WTC11 (cell line): ENCODE measurements at regions not wholly inside any gene's neighbourhood (a gene's known extent, or its start where the extent isn't known, plus 50 kb on each side); places are given as distances from the start of the nearest gene placed in this dataset.
"Not testable (repeated sequence)": the region's sequence is repeated elsewhere in the genome, so short reads cannot be mapped to it uniquely, and the experiment has no call there.

Experiments used
- ATAC-seq: fragments of 200-7000 bp; cut with Tn5 transposase; 2 replicates; pipeline ENCODE4 v1.10.0; 2021; ENCODE audit warnings: mild to moderate bottlenecking, moderate library complexity
- CTCF ChIA-PET: fragments of 300-600 bp; sonication (Branson Sonifier 250); formaldehyde crosslinking; loops from one replicate; lab custom pipeline; 2021; ENCODE audit warnings: antibody characterized with exemption; lab: Charles Lee
- POLR2A ChIA-PET: fragments of 350-600 bp; sonication (Branson Sonifier 250); formaldehyde crosslinking; loops from one replicate; lab custom pipeline; 2021; ENCODE audit warnings: antibody characterized with exemption; lab: Charles Lee
- DNase-seq: peaks from one replicate; pipeline ENCODE4 v3.0.0; 2021; ENCODE audit warnings: low spot score
- H3K27ac Mint-ChIP-seq: 2 replicates; pipeline ENCODE4 v1.8.0; 2021; ENCODE audit warnings: mixed read lengths
- H3K27me3 Mint-ChIP-seq: 2 replicates; pipeline ENCODE4 v1.8.0; 2021; ENCODE audit warnings: low read depth, mild to moderate bottlenecking, moderate library complexity, mixed read lengths
- H3K36me3 Mint-ChIP-seq: 2 replicates; pipeline ENCODE4 v1.8.0; 2021; ENCODE audit warnings: mixed read lengths
- H3K4me1 Mint-ChIP-seq: 2 replicates; pipeline ENCODE4 v1.8.0; 2022; ENCODE audit warnings: mixed read lengths
- H3K4me3 Mint-ChIP-seq: 2 replicates; pipeline ENCODE4 v1.8.0; 2021; ENCODE audit warnings: mild to moderate bottlenecking, moderate library complexity, mixed read lengths
- H3K9me3 Mint-ChIP-seq: 2 replicates; pipeline ENCODE4 v1.8.0; 2021; ENCODE audit warnings: mixed read lengths
- FOXJ3 ChIP-seq: sonication (generic); formaldehyde crosslinking; IDR thresholded peaks from 2 replicates; pipeline ENCODE4 v1.9.0; 2021; ENCODE audit warnings: missing genetic modification reagents, mild to moderate bottlenecking, borderline replicate concordance
- FOXP1 ChIP-seq: sonication (generic); formaldehyde crosslinking; IDR thresholded peaks from 2 replicates; pipeline ENCODE4 v1.8.0; 2022; ENCODE audit warnings: missing genetic modification reagents, mild to moderate bottlenecking, moderate library complexity, borderline replicate concordance
- GRHL2 ChIP-seq: fragments of 250-450 bp; sonication (Bioruptor Pico); IDR thresholded peaks from 2 replicates; pipeline ENCODE4 v1.8.0; 2022; ENCODE audit warnings: mild to moderate bottlenecking, moderate library complexity; ENCODE audit not compliant: insufficient replicate concordance, severe bottlenecking
- HMGA2 ChIP-seq: fragments of 250-450 bp; sonication (Bioruptor Pico); IDR thresholded peaks from 2 replicates; pipeline ENCODE4 v1.4.0; 2021; ENCODE audit warnings: mild to moderate bottlenecking, moderate library complexity
- JAZF1 ChIP-seq: fragments of 250-450 bp; sonication (Bioruptor Pico); IDR thresholded peaks from 2 replicates; pipeline ENCODE4 v1.9.0; 2021; ENCODE audit warnings: moderate library complexity, mild to moderate bottlenecking, inconsistent platforms
- MXD4 ChIP-seq: fragments of 250-450 bp; sonication (Bioruptor Pico); IDR thresholded peaks from 2 replicates; pipeline ENCODE4 v1.8.0; 2021; ENCODE audit warnings: mild to moderate bottlenecking, moderate library complexity, borderline replicate concordance
- MYBL2 ChIP-seq: sonication (generic); formaldehyde crosslinking; IDR thresholded peaks from 2 replicates; pipeline ENCODE4 v1.8.1; 2023; ENCODE audit warnings: mild to moderate bottlenecking, moderate library complexity, missing genetic modification reagents
- NFYB ChIP-seq: sonication (generic); formaldehyde crosslinking; conservative IDR thresholded peaks from 2 replicates; pipeline ENCODE4 v1.8.0; 2022; ENCODE audit warnings: low read depth, missing genetic modification reagents
- TP53 ChIP-seq: sonication (generic); formaldehyde crosslinking; IDR thresholded peaks from 2 replicates; pipeline ENCODE4 v1.8.1; 2023; ENCODE audit warnings: mild to moderate bottlenecking, missing genetic modification reagents
- ZNF232 ChIP-seq: sonication (generic); formaldehyde crosslinking; IDR thresholded peaks from 2 replicates; pipeline ENCODE4 v1.8.0; 2022; ENCODE audit warnings: mild to moderate bottlenecking, missing genetic modification reagents
- ZNF396 ChIP-seq: fragments of 250-450 bp; sonication (Bioruptor Pico); IDR thresholded peaks from 2 replicates; pipeline ENCODE4 v1.8.0; 2021; ENCODE audit warnings: mild to moderate bottlenecking, moderate library complexity, borderline replicate concordance
- TF ChIP-seq, protein P1 (sequence below): sonication (generic); formaldehyde crosslinking; IDR thresholded peaks from 2 replicates; pipeline ENCODE4 v1.8.0; 2022; ENCODE audit warnings: mild to moderate bottlenecking, missing genetic modification reagents
- TF ChIP-seq, protein P2 (sequence below): sonication (generic); formaldehyde crosslinking; IDR thresholded peaks from 2 replicates; pipeline ENCODE4 v1.8.0; 2022; ENCODE audit warnings: mild to moderate bottlenecking, missing genetic modification reagents
- TF ChIP-seq, protein P3 (sequence below): sonication (generic); formaldehyde crosslinking; IDR thresholded peaks from 2 replicates; pipeline ENCODE4 v1.8.0; 2022; ENCODE audit warnings: missing genetic modification reagents
- TF ChIP-seq, protein P4 (sequence below): sonication (generic); formaldehyde crosslinking; IDR thresholded peaks from 2 replicates; pipeline ENCODE4 v1.8.0; 2022; ENCODE audit warnings: mild to moderate bottlenecking, missing genetic modification reagents
- TF ChIP-seq, protein P5 (sequence below): sonication (generic); formaldehyde crosslinking; IDR thresholded peaks from 2 replicates; pipeline ENCODE4 v1.8.1; 2023; ENCODE audit warnings: mild to moderate bottlenecking, missing genetic modification reagents
- TF ChIP-seq, protein P6 (sequence below): sonication (generic); formaldehyde crosslinking; IDR thresholded peaks from 2 replicates; pipeline ENCODE4 v1.8.1; 2023; ENCODE audit warnings: mild to moderate bottlenecking, moderate library complexity, missing genetic modification reagents

DNA sequence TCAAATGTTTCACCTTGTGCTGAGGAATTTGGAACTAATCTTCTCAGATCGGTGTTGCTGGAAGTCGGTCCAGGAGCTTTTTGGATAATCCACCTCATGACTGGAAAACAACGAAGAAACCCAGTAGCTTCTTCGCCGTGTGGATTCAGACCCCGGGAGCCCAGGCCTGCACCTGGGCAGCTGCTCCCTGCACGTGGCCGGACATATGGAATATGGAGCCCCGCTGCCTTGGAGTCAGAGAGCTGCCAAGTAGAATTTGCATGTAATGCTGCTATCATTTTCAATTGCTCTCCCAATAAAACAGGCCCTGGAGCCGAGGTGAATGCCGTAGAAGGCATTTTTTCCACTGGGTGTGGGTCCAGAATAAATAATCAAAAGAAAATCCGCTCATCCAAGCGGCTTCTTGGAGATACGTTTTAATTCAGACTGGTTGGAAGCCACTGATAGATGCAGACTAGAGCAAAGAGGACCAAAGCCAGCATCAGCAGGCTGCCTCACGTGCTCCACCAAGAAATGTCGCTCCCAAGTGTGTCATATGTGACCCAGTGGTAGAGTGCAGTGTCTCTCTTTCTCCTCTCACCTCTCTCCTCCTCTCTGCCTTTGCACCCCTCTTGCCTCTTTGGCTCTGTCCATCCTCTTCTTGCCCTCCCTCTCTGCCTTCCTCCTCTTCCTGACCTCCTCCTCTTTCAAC is 115.3 kb downstream of the ZNF664 start (continued):
- no peak for TF ChIP-seq FOXJ3 (CRISPR knock-in tag)

DNA sequence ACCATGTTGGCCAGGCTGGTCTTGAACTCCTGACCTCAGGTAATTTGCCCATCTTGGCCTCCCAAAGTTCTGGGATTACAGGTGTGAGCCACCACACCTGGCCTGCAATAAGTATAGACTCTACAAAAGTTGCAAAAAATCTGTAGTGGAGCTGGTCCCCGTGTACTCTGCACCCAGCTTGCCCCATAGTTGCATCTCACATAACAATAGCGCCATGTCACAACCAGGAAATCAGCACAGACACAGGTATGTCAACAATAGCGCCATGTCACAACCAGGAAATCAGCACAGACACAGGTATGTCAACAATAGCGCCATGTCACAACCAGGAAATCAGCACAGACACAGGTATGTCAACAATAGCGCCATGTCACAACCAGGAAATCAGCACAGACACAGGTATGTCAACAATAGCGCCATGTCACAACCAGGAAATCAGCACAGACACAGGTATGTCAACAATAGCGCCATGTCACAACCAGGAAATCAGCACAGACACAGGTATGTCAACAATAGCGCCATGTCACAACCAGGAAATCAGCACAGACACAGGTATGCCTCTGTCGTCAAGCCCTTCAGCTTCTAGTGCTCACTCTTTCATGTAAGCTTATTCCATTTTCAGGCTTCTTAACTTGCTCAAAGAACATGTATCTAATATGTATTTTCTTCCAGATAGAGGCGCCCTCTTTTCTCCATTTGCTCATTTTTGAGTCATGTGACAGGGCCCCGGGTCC is 116.3 kb downstream of the ZNF664 start:
- H3K9me3 Mint-ChIP-seq, POLR2A ChIA-PET, H3K4me3 Mint-ChIP-seq, H3K27me3 Mint-ChIP-seq, H3K27ac Mint-ChIP-seq, DNase-seq, ATAC-seq, H3K36me3 Mint-ChIP-seq: not testable (repeated sequence)
- peaks cover 22% of the 10 kb centered on the region for H3K4me1 Mint-ChIP-seq
- CTCF ChIA-PET = interaction anchor here (1.8 kb wide), 1 partner anchor 36 kb away, joined by 5 read pairs; no protein-coding TSS in a partner anchor

DNA sequence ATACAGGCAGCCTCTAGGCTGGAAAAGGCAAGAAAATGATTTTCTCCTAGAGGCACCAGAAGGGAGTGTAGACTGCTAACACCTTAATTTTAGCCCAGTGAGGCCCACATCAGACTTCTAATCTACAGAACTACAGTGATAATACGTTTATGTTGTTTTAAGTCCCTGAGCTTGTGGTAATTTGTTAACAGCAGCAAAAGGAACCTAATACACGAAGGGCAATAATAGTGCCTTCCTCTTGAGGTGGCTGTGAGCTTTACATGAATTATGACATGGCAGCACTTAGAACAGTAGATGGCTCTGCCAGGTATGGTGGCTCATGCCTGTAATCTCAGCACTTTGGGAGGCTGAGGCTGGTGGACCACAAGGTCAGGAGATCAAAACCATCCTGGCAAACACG is 118.8 kb downstream of the ZNF664 start:
- H3K4me3 Mint-ChIP-seq = no peak overlapping the region
- POLR2A ChIA-PET = no interaction called here
- ATAC-seq = no peak
- H3K27me3 Mint-ChIP-seq = peaks cover 6% of the 10 kb centered on the region
- DNase-seq = no peak
- H3K4me1 Mint-ChIP-seq = peaks cover 14% of the 10 kb centered on the region
- CTCF ChIA-PET = interaction anchor here (0.6 kb wide), 1 partner anchor 298 kb away, joined by 3 read pairs; no protein-coding TSS in a partner anchor
- peaks cover 2% of the 10 kb centered on the region for H3K36me3 Mint-ChIP-seq
- peaks cover 7% of the 10 kb centered on the region for H3K9me3 Mint-ChIP-seq
- TF ChIP-seq GRHL2 (CRISPR knock-in tag) (no peak), HMGA2 (CRISPR knock-in tag) (no peak), NFYB (CRISPR knock-in tag) (no peak), FOXP1 (CRISPR knock-in tag) (no peak)
- TF ChIP-seq, protein P1, sequence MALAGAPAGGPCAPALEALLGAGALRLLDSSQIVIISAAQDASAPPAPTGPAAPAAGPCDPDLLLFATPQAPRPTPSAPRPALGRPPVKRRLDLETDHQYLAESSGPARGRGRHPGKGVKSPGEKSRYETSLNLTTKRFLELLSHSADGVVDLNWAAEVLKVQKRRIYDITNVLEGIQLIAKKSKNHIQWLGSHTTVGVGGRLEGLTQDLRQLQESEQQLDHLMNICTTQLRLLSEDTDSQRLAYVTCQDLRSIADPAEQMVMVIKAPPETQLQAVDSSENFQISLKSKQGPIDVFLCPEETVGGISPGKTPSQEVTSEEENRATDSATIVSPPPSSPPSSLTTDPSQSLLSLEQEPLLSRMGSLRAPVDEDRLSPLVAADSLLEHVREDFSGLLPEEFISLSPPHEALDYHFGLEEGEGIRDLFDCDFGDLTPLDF = no peak
- H3K27ac Mint-ChIP-seq = no peak overlapping the region

DNA sequence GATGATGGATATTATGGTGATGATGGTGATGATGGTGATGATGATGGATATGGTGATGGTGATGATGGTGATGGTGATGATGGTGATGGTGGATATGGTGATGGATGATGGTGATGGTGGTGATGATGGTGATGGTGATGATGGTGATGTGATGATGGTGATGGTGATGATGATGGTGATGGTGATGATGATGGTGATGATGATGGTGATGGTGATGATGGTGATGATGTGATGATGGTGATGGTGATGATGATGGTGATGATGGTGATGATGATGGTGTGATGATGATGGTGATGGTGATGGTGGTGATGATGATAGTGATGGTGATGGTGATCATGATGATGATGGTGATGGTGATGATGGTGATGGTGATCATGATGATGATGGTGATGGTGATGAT is 119.5 kb downstream of the ZNF664 start:
- DNase-seq, H3K27me3 Mint-ChIP-seq, POLR2A ChIA-PET, H3K4me3 Mint-ChIP-seq, ATAC-seq, H3K36me3 Mint-ChIP-seq, CTCF ChIA-PET, H3K27ac Mint-ChIP-seq: not testable (repeated sequence)
- Mint-ChIP-seq H3K4me1 (peaks cover 13% of the 10 kb centered on the region), H3K9me3 (peaks cover 11% of the 10 kb centered on the region)

DNA sequence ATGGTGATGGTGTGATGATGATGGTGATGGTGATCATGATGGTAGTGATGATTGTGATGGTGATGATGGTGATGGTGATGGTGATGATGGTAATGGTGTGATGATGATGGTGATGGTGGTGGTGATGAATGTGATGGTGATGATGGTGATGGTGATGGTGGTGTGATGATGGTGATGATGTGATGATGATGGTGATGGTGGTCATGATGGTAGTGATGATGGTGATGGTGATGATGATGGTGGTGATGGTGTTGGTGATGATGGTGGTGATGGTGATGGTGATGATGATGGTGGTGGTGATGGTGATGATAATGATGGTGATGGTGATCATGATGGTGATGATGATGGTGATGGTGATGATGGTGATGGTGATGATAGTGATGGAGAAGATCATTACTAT is 120.3 kb downstream of the ZNF664 start:
- POLR2A ChIA-PET = no interaction called here
- ATAC-seq = no peak
- TF ChIP-seq, protein P2, sequence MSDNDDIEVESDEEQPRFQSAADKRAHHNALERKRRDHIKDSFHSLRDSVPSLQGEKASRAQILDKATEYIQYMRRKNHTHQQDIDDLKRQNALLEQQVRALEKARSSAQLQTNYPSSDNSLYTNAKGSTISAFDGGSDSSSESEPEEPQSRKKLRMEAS (CRISPR knock-in tag) = no peak
- TF ChIP-seq TP53 (no peak), ZNF396 (CRISPR knock-in tag) (no peak), JAZF1 (CRISPR knock-in tag) (no peak), ZNF232 (CRISPR knock-in tag) (no peak), HMGA2 (CRISPR knock-in tag) (no peak), MXD4 (no peak), MYBL2 (CRISPR knock-in tag) (no peak)
- TF ChIP-seq, protein P3, sequence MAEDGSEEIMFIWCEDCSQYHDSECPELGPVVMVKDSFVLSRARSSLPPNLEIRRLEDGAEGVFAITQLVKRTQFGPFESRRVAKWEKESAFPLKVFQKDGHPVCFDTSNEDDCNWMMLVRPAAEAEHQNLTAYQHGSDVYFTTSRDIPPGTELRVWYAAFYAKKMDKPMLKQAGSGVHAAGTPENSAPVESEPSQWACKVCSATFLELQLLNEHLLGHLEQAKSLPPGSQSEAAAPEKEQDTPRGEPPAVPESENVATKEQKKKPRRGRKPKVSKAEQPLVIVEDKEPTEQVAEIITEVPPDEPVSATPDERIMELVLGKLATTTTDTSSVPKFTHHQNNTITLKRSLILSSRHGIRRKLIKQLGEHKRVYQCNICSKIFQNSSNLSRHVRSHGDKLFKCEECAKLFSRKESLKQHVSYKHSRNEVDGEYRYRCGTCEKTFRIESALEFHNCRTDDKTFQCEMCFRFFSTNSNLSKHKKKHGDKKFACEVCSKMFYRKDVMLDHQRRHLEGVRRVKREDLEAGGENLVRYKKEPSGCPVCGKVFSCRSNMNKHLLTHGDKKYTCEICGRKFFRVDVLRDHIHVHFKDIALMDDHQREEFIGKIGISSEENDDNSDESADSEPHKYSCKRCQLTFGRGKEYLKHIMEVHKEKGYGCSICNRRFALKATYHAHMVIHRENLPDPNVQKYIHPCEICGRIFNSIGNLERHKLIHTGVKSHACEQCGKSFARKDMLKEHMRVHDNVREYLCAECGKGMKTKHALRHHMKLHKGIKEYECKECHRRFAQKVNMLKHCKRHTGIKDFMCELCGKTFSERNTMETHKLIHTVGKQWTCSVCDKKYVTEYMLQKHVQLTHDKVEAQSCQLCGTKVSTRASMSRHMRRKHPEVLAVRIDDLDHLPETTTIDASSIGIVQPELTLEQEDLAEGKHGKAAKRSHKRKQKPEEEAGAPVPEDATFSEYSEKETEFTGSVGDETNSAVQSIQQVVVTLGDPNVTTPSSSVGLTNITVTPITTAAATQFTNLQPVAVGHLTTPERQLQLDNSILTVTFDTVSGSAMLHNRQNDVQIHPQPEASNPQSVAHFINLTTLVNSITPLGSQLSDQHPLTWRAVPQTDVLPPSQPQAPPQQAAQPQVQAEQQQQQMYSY = no peak
- TF ChIP-seq, protein P4, sequence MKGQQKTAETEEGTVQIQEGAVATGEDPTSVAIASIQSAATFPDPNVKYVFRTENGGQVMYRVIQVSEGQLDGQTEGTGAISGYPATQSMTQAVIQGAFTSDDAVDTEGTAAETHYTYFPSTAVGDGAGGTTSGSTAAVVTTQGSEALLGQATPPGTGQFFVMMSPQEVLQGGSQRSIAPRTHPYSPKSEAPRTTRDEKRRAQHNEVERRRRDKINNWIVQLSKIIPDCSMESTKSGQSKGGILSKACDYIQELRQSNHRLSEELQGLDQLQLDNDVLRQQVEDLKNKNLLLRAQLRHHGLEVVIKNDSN = no peak
- TF ChIP-seq, protein P5, sequence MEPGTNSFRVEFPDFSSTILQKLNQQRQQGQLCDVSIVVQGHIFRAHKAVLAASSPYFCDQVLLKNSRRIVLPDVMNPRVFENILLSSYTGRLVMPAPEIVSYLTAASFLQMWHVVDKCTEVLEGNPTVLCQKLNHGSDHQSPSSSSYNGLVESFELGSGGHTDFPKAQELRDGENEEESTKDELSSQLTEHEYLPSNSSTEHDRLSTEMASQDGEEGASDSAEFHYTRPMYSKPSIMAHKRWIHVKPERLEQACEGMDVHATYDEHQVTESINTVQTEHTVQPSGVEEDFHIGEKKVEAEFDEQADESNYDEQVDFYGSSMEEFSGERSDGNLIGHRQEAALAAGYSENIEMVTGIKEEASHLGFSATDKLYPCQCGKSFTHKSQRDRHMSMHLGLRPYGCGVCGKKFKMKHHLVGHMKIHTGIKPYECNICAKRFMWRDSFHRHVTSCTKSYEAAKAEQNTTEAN (CRISPR knock-in tag) = no peak
- TF ChIP-seq, protein P6, sequence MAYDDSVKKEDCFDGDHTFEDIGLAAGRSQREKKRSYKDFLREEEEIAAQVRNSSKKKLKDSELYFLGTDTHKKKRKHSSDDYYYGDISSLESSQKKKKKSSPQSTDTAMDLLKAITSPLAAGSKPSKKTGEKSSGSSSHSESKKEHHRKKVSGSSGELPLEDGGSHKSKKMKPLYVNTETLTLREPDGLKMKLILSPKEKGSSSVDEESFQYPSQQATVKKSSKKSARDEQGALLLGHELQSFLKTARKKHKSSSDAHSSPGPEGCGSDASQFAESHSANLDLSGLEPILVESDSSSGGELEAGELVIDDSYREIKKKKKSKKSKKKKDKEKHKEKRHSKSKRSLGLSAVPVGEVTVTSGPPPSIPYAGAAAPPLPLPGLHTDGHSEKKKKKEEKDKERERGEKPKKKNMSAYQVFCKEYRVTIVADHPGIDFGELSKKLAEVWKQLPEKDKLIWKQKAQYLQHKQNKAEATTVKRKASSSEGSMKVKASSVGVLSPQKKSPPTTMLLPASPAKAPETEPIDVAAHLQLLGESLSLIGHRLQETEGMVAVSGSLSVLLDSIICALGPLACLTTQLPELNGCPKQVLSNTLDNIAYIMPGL (CRISPR knock-in tag) = no peak

More for the DNA sequence above, 120.3 kb downstream of the ZNF664 start:
- CTCF ChIA-PET = no interaction called here
- Mint-ChIP-seq H3K4me3 (no peak overlapping the region), H3K9me3 (peaks cover 11% of the 10 kb centered on the region), H3K36me3 (peaks cover 4% of the 10 kb centered on the region), H3K27me3 (peaks cover 15% of the 10 kb centered on the region), H3K4me1 (peaks cover 8% of the 10 kb centered on the region), H3K27ac (no peak overlapping the region)
- DNase-seq = no peak
